SK-N-MC (cell line): ENCODE measurements at regions not wholly inside any gene's neighbourhood (a gene's known extent, or its start where the extent isn't known, plus 50 kb on each side); places are given as distances from the start of the nearest gene placed in this dataset.

Experiments used
- EZH2 ChIP-seq: fragments of 200-600 bp; sonication (generic); IDR thresholded peaks from one replicate; pipeline ENCODE4 v1.6.1; 2017; ENCODE audit warnings: antibody characterized with exemption
- POLR2AphosphoS5 ChIP-seq: IDR thresholded peaks from 2 replicates; pipeline ENCODE4 v1.6.1; 2012; ENCODE audit warnings: mild to moderate bottlenecking, low read depth, low read length, borderline replicate concordance

DNA sequence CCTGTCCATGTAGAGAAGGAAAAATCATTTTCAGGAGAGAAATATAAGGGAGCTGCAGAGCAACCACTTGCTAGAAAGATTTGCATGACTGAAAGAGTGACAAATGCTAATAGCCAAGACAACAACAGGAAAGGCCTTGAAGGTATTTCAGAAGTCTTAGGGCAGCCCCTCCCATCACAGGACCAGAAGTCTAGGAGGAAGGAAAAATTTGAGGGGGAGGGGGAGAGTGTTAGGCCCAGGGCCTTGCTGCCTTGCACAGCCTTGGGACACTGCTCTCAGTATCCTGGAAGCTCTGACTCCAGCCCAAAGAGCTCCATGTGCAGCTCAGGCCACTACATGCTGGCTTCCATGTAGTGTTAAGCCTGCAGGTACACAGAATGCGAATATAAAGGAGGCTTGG is 266.9 kb downstream of the GLI2 start:
- TF ChIP-seq EZH2 (no peak), POLR2AphosphoS5 (no peak)
